ENCODE measurements at regions not wholly inside any gene's neighbourhood (a gene's known extent, or its start where the extent isn't known, plus 50 kb on each side); places are given as distances from the start of the nearest gene placed in this dataset.

DNA sequence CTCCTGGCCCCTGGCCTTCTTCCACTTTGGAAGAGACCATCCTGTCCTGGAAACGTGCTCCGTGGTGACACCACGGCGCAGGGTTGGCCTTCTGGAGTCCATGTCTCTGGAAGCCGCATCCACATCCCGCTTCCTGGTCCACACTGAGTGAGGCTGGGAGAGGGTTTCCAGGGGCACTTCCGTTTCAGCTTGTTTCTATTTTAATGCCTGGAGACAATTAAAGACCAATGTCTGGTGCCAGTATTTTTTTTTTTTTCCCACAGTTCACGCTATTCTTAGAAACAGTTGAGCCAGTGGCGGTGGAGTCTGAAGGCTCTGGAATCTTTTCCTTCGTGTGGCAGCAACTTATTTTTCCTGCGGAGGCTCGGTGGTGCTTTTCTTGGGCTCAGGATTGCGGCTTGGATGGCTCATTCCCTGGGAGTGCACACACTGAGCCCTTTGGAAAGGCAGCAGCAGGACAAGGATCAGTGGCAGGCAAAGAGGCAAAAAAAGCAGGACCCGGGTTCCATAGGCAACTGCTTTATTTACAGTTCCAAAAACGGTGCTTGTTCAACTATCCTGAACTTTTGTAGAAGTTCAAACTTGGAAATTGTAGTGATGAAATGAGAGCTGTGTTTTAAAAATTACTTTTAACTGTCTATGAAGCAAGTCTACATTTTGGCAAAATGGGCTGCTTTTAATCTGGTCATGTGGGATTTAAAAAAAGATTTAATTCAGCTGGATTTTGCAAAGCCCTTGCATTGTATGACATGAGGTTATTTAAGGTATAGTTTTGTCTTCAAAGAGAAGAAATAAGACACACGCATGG is 202.8 kb downstream of the BAMBI start:
- no peak for DNase-seq (ENCODE audit: low read depth)
- no peak overlapping the region for H3K4me3 ChIP-seq (replicated peaks; ENCODE audit: low read depth, low read length)

DNA sequence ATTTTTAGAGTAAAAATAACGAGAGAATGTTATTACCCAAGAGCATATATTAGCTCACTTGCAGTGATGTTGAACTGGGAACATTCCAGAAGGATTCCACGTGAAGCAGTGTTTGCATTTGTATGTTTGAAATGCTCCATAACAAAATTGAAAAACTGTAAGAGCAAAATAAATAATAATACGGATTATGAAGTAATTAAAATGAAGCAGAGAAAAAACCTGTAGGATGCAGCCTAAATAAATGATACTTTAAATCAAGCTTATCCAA is 203.3 kb downstream of the BAMBI start:
- DNase-seq (ENCODE audit: low read depth) = peak; percentile 39
- no peak overlapping the region for H3K4me3 ChIP-seq (replicated peaks; ENCODE audit: low read depth, low read length)
- TF ChIP-seq, protein P1, sequence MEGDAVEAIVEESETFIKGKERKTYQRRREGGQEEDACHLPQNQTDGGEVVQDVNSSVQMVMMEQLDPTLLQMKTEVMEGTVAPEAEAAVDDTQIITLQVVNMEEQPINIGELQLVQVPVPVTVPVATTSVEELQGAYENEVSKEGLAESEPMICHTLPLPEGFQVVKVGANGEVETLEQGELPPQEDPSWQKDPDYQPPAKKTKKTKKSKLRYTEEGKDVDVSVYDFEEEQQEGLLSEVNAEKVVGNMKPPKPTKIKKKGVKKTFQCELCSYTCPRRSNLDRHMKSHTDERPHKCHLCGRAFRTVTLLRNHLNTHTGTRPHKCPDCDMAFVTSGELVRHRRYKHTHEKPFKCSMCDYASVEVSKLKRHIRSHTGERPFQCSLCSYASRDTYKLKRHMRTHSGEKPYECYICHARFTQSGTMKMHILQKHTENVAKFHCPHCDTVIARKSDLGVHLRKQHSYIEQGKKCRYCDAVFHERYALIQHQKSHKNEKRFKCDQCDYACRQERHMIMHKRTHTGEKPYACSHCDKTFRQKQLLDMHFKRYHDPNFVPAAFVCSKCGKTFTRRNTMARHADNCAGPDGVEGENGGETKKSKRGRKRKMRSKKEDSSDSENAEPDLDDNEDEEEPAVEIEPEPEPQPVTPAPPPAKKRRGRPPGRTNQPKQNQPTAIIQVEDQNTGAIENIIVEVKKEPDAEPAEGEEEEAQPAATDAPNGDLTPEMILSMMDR (IDR thresholded peaks at IDR 0.05; ENCODE audit: low read length, missing control alignments) = no peak

More for the DNA sequence above, 202.8 kb downstream of the BAMBI start:
- TF ChIP-seq, protein P1 (IDR thresholded peaks at IDR 0.05; ENCODE audit: low read length, missing control alignments) = no peak

DNA sequence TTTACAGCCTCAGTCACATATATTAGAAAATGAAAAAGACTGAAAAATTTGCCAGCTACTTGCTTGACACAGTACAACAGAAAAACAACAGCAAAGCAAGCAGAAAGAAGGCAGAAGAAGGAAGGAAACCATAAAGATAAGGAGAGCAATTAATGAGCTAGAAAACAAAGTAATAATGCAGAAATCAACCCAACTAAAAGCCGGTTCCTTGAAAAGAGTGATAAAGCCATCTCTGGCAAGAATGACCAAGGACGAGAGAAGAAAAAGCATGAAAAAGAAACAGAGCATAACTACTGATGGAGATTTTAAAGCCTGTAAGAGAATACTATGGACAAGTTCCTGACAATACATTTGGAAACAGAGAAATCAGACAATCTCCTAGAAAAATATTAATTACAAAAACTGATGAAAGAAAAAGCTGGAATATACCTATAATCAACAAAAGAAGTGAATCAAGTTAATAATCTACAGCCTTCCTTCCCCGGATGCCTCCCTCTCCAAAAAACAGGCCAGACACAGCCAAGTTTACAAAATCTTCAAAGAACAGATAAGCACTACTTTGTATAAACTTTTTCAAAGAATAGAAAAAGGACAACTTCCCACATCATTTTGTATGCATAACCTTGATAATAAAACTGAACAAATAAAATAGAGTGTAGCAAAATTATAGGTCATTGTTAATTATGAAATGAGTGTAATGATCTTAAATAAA is 204.0 kb downstream of the BAMBI start:
- TF ChIP-seq, protein P1 (IDR thresholded peaks at IDR 0.05; ENCODE audit: low read length, missing control alignments) = no peak
- no peak for DNase-seq (ENCODE audit: low read depth)
- H3K4me3 ChIP-seq (replicated peaks; ENCODE audit: low read depth, low read length) = no peak overlapping the region

DNA sequence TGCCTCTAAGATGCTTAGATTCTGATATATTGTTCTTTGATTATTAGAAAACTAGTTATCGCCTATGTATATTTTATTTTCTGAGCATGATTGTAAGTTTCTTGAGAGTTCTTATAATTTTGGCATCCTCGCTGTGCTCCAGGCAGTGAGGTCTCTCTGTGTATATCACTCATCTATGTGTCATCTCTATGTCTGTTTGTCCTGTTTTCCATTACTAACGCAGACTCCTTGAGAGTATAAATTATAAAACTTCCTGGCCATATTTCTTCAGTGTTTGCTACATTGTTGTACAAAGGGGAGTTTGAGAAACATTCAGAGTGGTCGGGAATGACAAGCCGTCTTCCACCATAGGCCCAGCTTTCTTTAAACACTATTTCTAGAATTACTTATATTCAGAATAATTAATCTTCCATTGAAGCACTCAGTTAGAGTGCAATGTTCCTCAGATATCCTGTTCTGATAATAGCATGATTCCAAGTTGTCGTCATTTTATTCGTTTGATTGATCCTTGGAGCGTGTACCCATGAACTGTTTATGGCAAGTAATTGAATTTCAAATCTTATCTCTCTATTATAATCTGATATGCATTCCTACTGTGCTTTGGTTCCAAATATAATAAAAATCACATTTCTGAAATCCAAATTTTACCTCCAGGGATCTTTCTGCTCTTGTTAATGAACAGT is 206.6 kb downstream of the BAMBI start:
- H3K4me3 ChIP-seq (replicated peaks; ENCODE audit: low read depth, low read length) = no peak overlapping the region
- TF ChIP-seq, protein P1 (IDR thresholded peaks at IDR 0.05; ENCODE audit: low read length, missing control alignments) = no peak
- DNase-seq (ENCODE audit: low read depth) = no peak

DNA sequence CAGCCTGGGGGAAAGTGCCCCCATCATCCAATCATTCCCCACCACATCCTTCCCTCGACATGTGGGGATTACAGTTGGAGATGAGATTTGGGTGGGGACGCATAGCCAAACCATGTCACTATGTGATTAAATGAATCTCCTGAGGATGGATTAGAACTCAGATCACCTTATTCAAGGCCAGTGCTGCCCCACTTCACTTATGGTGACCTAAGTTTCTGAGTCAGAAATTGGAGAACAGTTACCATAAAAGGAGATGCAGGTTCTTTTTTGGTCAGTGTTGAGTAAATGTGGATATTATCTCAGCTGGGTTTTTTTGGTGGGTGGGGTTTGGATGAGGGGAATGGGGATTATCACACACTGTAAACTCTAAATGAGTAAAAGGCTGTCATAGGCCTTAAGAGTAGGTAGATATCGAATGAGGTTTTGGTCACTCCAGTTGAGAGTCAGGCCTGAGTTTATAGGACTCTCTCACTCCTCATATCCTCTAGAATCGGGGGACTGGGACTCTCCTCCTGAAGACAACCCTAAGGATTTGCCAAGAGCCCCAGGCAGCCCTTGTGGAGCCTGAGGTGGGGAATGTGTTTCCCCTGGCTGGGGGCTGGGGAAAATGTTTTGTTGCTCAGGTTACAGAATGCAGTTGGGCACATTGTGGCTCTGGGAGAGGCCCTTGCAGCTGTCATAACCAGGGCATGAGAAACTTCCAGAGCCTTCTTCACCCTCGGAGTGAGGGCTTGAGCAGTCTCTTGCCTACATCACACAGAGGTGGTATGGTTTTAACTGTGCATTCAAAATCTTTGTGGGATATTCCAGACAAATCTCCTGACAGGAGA is 213.0 kb downstream of the BAMBI start:
- TF ChIP-seq, protein P1 (IDR thresholded peaks at IDR 0.05; ENCODE audit: low read length, missing control alignments) = no peak
- no peak overlapping the region for H3K4me3 ChIP-seq (replicated peaks; ENCODE audit: low read depth, low read length)
- no peak for DNase-seq (ENCODE audit: low read depth)

DNA sequence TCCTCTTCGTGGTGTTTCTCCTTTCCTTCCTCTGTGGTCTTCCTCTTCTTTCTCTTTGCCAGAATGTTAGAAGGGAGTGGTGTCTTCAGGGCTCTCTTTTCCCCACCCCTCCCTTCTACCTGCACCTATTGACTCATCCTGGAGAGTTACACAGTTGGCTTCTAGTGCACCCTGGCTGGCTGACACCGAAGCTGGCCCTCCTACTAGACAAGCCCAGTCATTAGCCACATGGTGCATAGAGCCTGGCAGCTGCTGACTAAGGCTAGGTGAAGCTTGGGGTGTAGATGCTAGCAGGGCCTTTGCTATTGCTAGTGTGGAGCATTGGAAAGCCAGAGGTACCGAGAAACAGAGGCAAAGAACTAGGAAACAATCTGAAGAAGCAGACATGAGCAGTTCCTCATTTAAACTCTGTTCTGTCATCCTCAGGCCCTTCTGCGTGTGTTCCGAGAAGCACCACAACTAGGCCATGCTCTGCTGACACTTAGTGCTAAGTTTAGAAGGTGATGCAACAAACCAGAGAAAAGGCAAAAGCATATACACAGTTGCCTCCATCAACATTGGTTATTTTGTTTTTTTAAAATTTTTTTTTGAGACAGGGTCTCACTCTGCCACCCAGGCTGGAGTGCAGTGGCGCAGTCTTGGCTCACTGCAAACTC is 213.9 kb downstream of the BAMBI start:
- DNase-seq (ENCODE audit: low read depth) = no peak
- no peak overlapping the region for H3K4me3 ChIP-seq (replicated peaks; ENCODE audit: low read depth, low read length)
- TF ChIP-seq, protein P1 (IDR thresholded peaks at IDR 0.05; ENCODE audit: low read length, missing control alignments) = no peak

All from fibroblast of pulmonary artery (primary cell).